ENCODE measurements at regions not wholly inside any gene's neighbourhood (a gene's known extent, or its start where the extent isn't known, plus 50 kb on each side); places are given as distances from the start of the nearest gene placed in this dataset.

- TF ChIP-seq CTCF (IDR thresholded peaks at IDR 0.05 in 4 of 5, conservative IDR thresholded peaks at IDR 0.05 in 1 of 5): no peak
- no peak for TF ChIP-seq POLR2A (IDR thresholded peaks at IDR 0.05)
These were observed 667.3 kb upstream of the CITED2 start for GRCh38 chr6:140041571-140042332.
